ENCODE measurements at regions not wholly inside any gene's neighbourhood (a gene's known extent, or its start where the extent isn't known, plus 50 kb on each side); places are given as distances from the start of the nearest gene placed in this dataset.
A peak's percentile ranks its signal among the peaks of the same experiment; 100 is the strongest.

DNA sequence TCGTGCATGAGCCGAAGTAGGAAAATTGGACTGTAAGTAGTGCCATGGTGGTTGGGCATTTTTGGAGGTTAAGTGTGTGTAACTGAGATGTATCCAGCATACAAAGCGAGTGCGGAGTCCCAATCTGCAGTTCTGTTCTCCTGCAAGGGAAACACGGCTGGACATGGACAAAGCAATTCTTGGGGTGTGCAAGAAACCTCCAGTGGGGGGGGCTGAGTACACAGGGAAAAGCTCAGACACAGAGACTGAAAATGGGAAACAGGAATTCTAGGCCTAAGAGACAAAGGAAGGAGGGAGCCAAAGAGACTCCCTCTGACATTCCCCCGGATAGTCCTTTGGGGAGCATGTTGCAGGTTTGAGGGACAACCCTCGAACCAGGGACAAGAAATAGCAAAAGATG, 83.2 kb upstream of the PLSCR4 start:
- H3K9me3 Mint-ChIP-seq (ENCODE audit: low read depth), result peaks cover 3% of the 10 kb centered on the region
- no peak for DNase-seq (ENCODE audit: low spot score)

DNA sequence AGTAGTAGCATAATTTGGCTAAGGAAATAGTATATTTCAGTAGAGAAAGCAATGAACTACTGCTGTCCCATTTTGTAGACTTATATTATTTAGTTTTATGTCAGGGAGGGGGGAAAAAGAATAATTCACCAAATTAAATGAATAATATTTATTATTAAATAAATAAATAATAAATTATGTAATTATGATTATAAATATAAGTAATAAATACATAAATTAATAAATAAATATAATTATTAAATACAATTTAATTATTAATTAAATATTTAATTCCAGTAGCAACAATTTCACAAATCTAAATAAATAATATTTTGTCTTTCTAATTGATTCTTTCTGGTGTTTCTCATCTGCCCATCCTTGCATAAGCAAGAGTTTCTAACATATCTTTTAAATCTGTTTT, 81.1 kb upstream of the PLSCR4 start:
- H3K27me3 Mint-ChIP-seq (ENCODE audit: low read depth), result no peaks in the 10 kb centered on the region
- TF ChIP-seq, protein P1, sequence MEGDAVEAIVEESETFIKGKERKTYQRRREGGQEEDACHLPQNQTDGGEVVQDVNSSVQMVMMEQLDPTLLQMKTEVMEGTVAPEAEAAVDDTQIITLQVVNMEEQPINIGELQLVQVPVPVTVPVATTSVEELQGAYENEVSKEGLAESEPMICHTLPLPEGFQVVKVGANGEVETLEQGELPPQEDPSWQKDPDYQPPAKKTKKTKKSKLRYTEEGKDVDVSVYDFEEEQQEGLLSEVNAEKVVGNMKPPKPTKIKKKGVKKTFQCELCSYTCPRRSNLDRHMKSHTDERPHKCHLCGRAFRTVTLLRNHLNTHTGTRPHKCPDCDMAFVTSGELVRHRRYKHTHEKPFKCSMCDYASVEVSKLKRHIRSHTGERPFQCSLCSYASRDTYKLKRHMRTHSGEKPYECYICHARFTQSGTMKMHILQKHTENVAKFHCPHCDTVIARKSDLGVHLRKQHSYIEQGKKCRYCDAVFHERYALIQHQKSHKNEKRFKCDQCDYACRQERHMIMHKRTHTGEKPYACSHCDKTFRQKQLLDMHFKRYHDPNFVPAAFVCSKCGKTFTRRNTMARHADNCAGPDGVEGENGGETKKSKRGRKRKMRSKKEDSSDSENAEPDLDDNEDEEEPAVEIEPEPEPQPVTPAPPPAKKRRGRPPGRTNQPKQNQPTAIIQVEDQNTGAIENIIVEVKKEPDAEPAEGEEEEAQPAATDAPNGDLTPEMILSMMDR (IDR thresholded peaks at IDR 0.05), result no peak
- no peak overlapping the region for H3K27ac Mint-ChIP-seq (ENCODE audit: unreplicated experiment)
- no peak overlapping the region for H3K4me3 Mint-ChIP-seq (ENCODE audit: unreplicated experiment)
- H3K9me3 Mint-ChIP-seq (ENCODE audit: low read depth), result peaks cover 3% of the 10 kb centered on the region
- H3K36me3 Mint-ChIP-seq (ENCODE audit: low read depth), result no peaks in the 10 kb centered on the region
- no peak for DNase-seq (ENCODE audit: low spot score)
- peaks cover 2% of the 10 kb centered on the region for H3K4me1 Mint-ChIP-seq (ENCODE audit: low read depth)

More for the DNA sequence above, 83.2 kb upstream of the PLSCR4 start:
- no peak overlapping the region for H3K4me3 Mint-ChIP-seq (ENCODE audit: unreplicated experiment)
- H3K27ac Mint-ChIP-seq (ENCODE audit: unreplicated experiment), result no peak overlapping the region
- H3K27me3 Mint-ChIP-seq (ENCODE audit: low read depth), result no peaks in the 10 kb centered on the region
- no peaks in the 10 kb centered on the region for H3K36me3 Mint-ChIP-seq (ENCODE audit: low read depth)
- TF ChIP-seq, protein P1 (IDR thresholded peaks at IDR 0.05), result peak; percentile 73
- H3K4me1 Mint-ChIP-seq (ENCODE audit: low read depth), result no peaks in the 10 kb centered on the region

DNA sequence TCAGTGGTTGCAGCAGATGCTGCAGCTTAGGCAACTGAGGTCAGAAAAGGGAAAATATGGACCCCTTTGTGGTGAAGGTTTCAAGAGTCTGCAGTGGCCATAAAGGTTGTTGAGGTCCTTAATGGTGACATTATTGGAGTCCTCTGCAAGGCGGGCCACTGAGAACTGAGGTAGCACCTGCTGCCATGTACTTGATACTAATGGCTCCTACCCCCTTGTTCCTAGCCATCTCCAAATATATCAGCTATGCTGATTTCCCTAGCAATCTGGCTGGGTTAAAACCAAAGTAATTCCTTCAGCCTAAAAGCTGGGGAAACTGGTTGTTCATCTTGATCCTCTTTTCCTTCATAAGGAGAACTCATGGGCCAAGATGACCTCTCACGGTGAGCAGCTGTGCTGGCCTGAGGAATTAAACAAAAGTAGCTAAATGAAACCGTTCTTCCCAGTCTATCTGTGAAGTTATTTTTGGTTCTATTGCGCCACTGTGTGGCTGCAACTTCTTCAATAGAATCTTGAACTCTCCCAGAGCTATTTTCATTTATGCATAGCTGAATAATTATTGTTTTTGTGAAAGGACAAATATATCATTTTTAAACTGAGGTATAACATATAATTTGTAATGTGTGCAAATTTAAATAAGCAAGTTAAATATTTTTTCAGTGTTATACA, 76.1 kb upstream of the PLSCR4 start:
- H3K27ac Mint-ChIP-seq (ENCODE audit: unreplicated experiment), result no peak overlapping the region
- no peak for DNase-seq (ENCODE audit: low spot score)
- H3K4me3 Mint-ChIP-seq (ENCODE audit: unreplicated experiment), result no peak overlapping the region

DNA sequence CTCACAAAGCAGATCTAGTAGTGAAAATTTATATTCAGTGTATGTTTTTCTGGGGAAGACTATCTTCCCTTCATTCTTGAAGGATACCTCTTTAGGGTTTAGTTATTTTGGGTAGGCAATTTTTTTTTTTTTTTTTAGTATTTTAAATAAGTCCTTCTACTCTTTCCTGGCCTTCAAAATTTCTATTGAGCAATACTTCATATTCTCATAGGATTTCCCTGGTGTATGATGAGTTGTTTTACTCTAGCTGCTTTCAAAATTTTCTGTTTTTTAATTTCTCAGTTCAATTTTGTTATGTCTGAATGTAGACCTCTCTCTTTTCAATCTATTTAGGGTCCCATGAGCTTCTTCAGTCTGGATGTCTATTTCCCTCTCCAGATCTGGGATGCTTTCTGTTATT, 74.3 kb upstream of the PLSCR4 start:
- Mint-ChIP-seq H3K27ac (ENCODE audit: unreplicated experiment) (no peak overlapping the region), H3K27me3 (ENCODE audit: low read depth) (no peaks in the 10 kb centered on the region), H3K4me1 (ENCODE audit: low read depth) (peaks cover 6% of the 10 kb centered on the region), H3K4me3 (ENCODE audit: unreplicated experiment) (no peak overlapping the region), H3K9me3 (ENCODE audit: low read depth) (no peaks in the 10 kb centered on the region), H3K36me3 (ENCODE audit: low read depth) (no peaks in the 10 kb centered on the region)
- TF ChIP-seq, protein P1 (IDR thresholded peaks at IDR 0.05), result no peak
- no peak for DNase-seq (ENCODE audit: low spot score)

More for the DNA sequence above, 76.1 kb upstream of the PLSCR4 start:
- Mint-ChIP-seq H3K4me1 (ENCODE audit: low read depth) (peaks cover 6% of the 10 kb centered on the region), H3K27me3 (ENCODE audit: low read depth) (no peaks in the 10 kb centered on the region), H3K36me3 (ENCODE audit: low read depth) (no peaks in the 10 kb centered on the region), H3K9me3 (ENCODE audit: low read depth) (no peaks in the 10 kb centered on the region)
- TF ChIP-seq, protein P1 (IDR thresholded peaks at IDR 0.05), result peak; percentile 95

DNA sequence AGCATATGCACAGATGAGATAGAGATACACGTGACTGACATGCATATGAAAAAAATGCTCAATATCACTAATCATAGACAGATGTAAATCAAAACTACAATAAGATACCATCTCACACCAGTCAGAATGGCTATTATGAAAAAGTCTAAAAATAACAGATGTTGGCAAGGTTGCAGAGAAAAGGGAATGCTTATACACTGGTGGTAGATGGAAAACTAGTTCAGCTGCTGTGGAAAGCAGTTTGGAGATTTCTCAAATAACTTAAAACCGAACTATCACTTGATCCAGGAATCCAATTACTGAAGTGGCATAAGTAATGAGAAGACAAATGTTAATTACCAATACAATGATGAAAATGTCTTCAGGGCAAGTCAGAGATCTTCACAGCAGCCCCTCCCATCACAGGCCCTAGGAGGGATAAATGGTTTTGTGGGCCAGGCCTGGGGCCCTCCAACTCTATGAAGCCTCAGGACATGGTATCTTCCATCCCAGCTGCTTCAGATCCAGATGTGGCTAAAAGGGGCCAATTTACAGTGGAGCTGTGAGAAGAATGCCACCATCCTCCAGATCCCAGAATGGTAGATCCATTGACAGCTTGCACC, 71.4 kb upstream of the PLSCR4 start:
- Mint-ChIP-seq H3K36me3 (ENCODE audit: low read depth) (no peaks in the 10 kb centered on the region), H3K9me3 (ENCODE audit: low read depth) (peaks cover 3% of the 10 kb centered on the region), H3K27ac (ENCODE audit: unreplicated experiment) (no peak overlapping the region)

More for the DNA sequence above, 71.4 kb upstream of the PLSCR4 start:
- Mint-ChIP-seq H3K4me1 (ENCODE audit: low read depth) (peaks cover 6% of the 10 kb centered on the region), H3K4me3 (ENCODE audit: unreplicated experiment) (no peak overlapping the region), H3K27me3 (ENCODE audit: low read depth) (no peaks in the 10 kb centered on the region)
- TF ChIP-seq, protein P1 (IDR thresholded peaks at IDR 0.05), result no peak
- DNase-seq (ENCODE audit: low spot score), result no peak
